HL-60 (cell line): ENCODE measurements at regions not wholly inside any gene's neighbourhood (a gene's known extent, or its start where the extent isn't known, plus 50 kb on each side); places are given as distances from the start of the nearest gene placed in this dataset.
"Not testable (repeated sequence)": the region's sequence is repeated elsewhere in the genome, so short reads cannot be mapped to it uniquely, and the experiment has no call there.

ENCODE experiments used
- DNase-seq, 2 experiments: peaks; one replicate each; pipeline ENCODE4 v3.0.0-alpha.2; 2010 to 2020; ENCODE audit warnings: low read depth in 1 of 2, low spot score in 1 of 2
- H3K27ac ChIP-seq: fragments of 250-450 bp; sonication (Bioruptor Pico); replicated peaks from 2 replicates; pipeline ENCODE4 v1.5.1; 2020; ENCODE audit warnings: mild to moderate bottlenecking, moderate library complexity
- H3K27me3 ChIP-seq: fragments of 250-450 bp; sonication (Bioruptor Pico); 2 replicates; pipeline ENCODE4 v1.5.1; 2021; ENCODE audit warnings: mild to moderate bottlenecking, moderate library complexity; ENCODE audit not compliant: insufficient read depth, poor library complexity, severe bottlenecking
- H3K4me3 ChIP-seq: replicated peaks from 2 replicates; pipeline ENCODE4 v1.5.1; 2011; ENCODE audit warnings: mild to moderate bottlenecking, control low read depth, low read length; ENCODE audit not compliant: insufficient read depth
- GABPA ChIP-seq: IDR thresholded peaks from 2 replicates; pipeline ENCODE4 v1.6.1; 2012; ENCODE audit warnings: low read depth
- POLR2AphosphoS5 ChIP-seq: IDR thresholded peaks from 2 replicates; pipeline ENCODE4 v1.6.1; 2012; ENCODE audit warnings: low read depth
- REST ChIP-seq: IDR thresholded peaks from 2 replicates; pipeline ENCODE4 v1.6.1; 2012; ENCODE audit warnings: low read depth; ENCODE audit not compliant: insufficient replicate concordance
- SPI1 ChIP-seq: IDR thresholded peaks from 2 replicates; pipeline ENCODE4 v1.6.1; 2012; ENCODE audit warnings: low read depth, mild to moderate bottlenecking, borderline replicate concordance
- TF ChIP-seq, protein P1 (sequence below): IDR thresholded peaks from one replicate; pipeline ENCODE4 v1.5.1; 2011; ENCODE audit warnings: low read length, control low read depth, inconsistent platforms; ENCODE audit not compliant: insufficient read depth

DNA sequence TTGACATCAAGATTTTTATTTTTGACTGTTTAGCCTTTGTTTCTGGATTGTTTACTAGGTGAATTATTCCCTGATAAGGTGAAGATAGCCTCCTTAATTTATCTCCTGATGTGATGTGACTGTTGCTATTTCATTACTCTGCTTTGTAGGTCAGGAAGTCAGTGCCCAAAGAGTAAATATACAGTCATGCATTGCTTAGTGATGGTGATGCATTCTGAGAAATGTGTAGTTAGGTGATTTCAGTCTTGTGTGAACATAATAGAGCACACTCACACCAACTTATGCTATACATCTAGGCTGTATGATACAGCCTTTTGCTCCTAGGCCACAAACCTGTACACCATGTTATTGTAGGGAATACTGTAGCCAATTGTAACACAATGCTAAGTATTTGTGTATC is 102.4 kb upstream of the THUMPD2 start:
- H3K27ac ChIP-seq = no peak overlapping the region
- no peak for DNase-seq
- no peak overlapping the region for H3K4me3 ChIP-seq
- TF ChIP-seq POLR2AphosphoS5 (no peak), SPI1 (no peak), GABPA (no peak), REST (no peak)
- TF ChIP-seq, protein P1, sequence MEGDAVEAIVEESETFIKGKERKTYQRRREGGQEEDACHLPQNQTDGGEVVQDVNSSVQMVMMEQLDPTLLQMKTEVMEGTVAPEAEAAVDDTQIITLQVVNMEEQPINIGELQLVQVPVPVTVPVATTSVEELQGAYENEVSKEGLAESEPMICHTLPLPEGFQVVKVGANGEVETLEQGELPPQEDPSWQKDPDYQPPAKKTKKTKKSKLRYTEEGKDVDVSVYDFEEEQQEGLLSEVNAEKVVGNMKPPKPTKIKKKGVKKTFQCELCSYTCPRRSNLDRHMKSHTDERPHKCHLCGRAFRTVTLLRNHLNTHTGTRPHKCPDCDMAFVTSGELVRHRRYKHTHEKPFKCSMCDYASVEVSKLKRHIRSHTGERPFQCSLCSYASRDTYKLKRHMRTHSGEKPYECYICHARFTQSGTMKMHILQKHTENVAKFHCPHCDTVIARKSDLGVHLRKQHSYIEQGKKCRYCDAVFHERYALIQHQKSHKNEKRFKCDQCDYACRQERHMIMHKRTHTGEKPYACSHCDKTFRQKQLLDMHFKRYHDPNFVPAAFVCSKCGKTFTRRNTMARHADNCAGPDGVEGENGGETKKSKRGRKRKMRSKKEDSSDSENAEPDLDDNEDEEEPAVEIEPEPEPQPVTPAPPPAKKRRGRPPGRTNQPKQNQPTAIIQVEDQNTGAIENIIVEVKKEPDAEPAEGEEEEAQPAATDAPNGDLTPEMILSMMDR = no peak
- H3K27me3 ChIP-seq = no peaks in the 10 kb centered on the region

DNA sequence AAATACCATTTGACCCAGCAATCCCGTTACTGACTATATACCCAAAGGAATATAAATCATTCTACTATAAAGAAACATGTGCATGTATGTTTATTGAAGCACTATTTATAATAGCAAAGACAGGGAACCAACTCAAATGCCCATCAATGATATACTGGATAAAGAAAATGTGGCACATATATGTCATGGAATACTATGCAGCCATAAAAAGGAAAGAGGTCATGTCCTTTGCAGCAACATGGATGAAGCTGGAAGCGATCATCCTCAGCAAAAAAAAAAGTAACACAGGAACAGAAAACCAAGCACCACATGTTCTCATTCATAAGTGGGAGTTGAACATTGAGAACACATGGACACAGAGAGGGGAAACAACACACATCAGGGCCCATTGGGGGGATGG is 99.9 kb upstream of the THUMPD2 start:
- not testable (repeated sequence) for H3K27ac ChIP-seq, H3K4me3 ChIP-seq, DNase-seq, H3K27me3 ChIP-seq

GRCh38 chr2:39875914-39876267 is 96.8 kb upstream of the THUMPD2 start:
- no peak for DNase-seq
- Histone ChIP-seq H3K27ac (no peak overlapping the region), H3K27me3 (no peaks in the 10 kb centered on the region), H3K4me3 (no peak overlapping the region)
- TF ChIP-seq POLR2AphosphoS5 (no peak), REST (no peak)

DNA sequence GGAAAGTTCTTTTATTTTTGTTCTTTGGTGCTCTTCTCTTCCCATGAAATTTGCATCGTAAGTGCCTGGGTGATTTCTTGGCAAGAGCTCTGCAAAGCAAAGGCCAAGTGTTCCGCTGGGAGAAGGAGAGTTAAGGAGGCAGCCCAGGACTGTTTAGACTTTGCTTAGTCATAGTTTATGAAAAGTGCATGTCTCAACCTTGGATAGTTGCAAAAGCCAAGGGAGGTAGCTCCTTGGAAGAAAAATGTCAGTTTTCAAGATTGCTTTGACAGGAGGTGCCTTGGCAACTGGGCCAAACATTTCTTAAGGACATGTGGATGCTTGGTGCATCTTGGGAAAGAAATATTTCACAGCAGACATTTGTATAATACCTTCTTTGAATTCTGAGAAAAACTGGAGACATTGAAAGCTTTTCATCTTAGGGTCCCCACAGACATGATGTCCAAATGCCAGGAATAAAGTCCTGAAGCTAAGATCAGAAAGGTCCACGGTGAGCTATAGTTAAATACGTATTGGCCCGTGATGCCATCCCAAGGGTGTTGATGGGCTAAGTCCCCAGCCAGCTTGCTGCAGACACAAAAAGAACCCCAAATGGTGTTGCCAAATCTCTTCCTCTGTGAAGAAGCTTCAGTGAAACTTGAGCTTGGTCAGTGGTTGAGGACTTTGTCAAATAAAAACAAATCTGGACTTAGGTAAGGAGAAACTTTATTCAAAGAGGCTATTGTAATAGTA is 96.3 kb upstream of the THUMPD2 start:
- DNase-seq = no peak
- Histone ChIP-seq H3K27ac (no peak overlapping the region), H3K27me3 (no peaks in the 10 kb centered on the region), H3K4me3 (no peak overlapping the region)
- TF ChIP-seq GABPA = no peak

GRCh38 chr2:39874236-39874635 is 95.2 kb upstream of the THUMPD2 start:
- Histone ChIP-seq H3K27me3 (no peaks in the 10 kb centered on the region), H3K27ac (no peak overlapping the region), H3K4me3 (no peak overlapping the region)
- TF ChIP-seq GABPA = no peak
- TF ChIP-seq POLR2AphosphoS5 = no peak
- no peak for TF ChIP-seq REST
- TF ChIP-seq SPI1 = no peak
- TF ChIP-seq, protein P1 = no peak
- no peak for DNase-seq
